Activated effector memory CD4-positive, alpha-beta T cell treated with Interleukin-2 at 50 U/mL for 16 hours (primary cell): ENCODE measurements at regions not wholly inside any gene's neighbourhood (a gene's known extent, or its start where the extent isn't known, plus 50 kb on each side); places are given as distances from the start of the nearest gene placed in this dataset.
A peak's percentile ranks its signal among the peaks of the same experiment; 100 is the strongest.
"Not testable (repeated sequence)": the region's sequence is repeated elsewhere in the genome, so short reads cannot be mapped to it uniquely, and the experiment has no call there.

Experiments used
- DNase-seq: peaks from one replicate; pipeline ENCODE4 v3.0.0-alpha.2; 2020

- DNase-seq, result no peak
These were observed 85.5 kb upstream of the S1PR1 start for GRCh38 chr1:101151286-101151685.

GRCh38 chr1:101150670-101151069, 86.1 kb upstream of the S1PR1 start:
- no peak for DNase-seq

GRCh38 chr1:101150266-101150665, 86.6 kb upstream of the S1PR1 start:
- DNase-seq, result no peak

GRCh38 chr1:101148980-101149379, 87.8 kb upstream of the S1PR1 start:
- DNase-seq, result no peak

- DNase-seq, result no peak
These were observed 89.4 kb upstream of the S1PR1 start for GRCh38 chr1:101147381-101147780.

DNA sequence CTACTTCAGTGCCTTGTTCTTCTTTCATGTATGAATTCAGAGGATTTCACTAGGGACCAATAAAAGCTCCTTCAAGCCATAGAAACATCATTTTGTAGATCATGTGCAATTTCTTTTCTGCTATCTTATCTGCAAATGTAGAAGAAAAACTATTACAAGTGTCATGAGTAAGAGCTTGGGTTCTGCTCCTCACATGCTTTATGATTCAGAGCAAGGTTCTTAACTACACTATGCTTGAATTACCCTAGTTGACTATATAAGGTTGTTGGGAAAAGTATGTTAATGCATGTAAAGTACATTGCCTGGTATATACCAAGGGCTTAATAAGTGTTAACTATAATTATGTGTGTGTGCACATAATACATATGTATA, 91.4 kb upstream of the S1PR1 start:
- DNase-seq, result no peak

DNA sequence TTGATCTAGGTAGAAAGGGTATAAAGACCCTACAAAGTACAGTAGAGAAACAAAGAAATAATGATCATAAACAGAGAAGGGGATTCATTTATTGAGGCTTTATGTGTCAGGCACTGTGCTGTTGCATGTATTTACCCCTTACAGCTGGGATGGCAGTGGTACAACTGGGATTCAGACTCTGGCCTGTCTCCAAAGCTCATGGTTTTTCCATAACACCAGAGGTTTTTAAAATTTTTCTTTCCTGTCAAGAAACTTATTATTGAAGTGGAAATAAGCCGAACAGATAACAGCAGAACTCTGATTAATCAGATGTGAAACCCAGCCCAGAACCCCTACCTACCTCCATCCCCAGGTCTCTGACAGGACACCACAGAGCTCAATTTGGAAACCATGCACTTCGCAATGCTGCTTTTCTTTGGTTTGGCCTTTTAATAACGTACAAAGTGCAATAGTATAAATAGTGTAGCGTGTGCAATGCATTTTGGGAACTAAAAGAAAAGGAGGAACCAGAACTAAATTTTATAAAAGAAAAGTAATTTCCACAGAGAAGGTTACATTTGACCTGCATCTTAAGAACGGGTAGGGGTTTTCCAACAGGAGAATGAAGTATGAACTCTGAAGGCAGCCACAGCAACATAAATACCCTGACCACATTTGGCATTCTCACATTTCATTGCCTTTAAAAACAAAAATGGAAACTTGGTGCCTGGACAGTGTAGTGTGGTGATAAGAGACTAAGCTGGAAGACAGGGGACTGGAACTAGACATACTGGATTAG, 92.0 kb upstream of the S1PR1 start:
- DNase-seq, result no peak

DNA sequence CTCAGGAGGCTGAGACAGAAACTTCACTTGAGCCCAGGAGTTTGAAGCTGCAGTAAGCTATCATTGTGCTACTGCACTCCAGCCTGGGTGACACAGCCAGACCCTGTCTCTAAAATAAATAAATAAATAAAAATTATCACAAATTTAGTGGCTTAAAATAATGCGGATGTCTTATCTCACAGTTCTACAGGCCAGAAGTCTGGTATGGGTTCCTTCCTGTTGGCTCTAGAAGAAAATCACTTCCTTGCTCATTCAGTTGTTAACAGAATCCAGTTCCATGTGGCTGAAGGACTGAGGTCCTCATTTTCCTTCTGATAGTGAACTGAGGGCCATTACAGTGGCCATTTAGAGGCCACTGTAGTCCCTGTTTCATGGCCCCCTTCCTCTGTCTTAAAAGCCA, 94.6 kb upstream of the S1PR1 start:
- no peak for DNase-seq

- DNase-seq, result no peak
These were observed 95.4 kb upstream of the S1PR1 start for GRCh38 chr1:101141376-101141775.

- no peak for DNase-seq
These were observed 96.7 kb upstream of the S1PR1 start for GRCh38 chr1:101139821-101140718.

GRCh38 chr1:101139130-101139529, 97.7 kb upstream of the S1PR1 start:
- DNase-seq, result no peak

GRCh38 chr1:101137144-101138126, 99.4 kb upstream of the S1PR1 start:
- no peak for DNase-seq

DNA sequence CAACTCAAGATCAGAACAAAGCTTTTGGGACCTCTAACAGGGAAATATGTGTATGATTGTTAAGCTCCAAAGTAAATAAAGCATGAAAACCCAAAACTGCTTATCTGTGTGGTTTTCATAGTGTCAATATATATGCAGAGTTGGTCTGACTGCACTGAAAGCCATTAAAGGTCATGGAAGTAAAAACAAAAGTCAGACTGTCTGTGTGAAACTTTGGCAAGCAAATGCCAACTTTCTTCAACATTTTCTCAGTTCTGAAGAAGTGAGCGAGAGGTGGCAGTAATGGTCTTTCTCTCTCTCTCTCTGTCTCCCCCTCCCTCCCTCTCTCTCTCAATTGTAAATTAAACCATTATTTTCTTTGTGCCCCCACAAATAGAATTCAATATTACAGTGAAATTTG, 100.1 kb upstream of the S1PR1 start:
- no peak for DNase-seq

GRCh38 chr1:101136271-101136670, 100.5 kb upstream of the S1PR1 start:
- DNase-seq, result no peak

GRCh38 chr1:101135526-101135925, 101.3 kb upstream of the S1PR1 start:
- no peak for DNase-seq

DNA sequence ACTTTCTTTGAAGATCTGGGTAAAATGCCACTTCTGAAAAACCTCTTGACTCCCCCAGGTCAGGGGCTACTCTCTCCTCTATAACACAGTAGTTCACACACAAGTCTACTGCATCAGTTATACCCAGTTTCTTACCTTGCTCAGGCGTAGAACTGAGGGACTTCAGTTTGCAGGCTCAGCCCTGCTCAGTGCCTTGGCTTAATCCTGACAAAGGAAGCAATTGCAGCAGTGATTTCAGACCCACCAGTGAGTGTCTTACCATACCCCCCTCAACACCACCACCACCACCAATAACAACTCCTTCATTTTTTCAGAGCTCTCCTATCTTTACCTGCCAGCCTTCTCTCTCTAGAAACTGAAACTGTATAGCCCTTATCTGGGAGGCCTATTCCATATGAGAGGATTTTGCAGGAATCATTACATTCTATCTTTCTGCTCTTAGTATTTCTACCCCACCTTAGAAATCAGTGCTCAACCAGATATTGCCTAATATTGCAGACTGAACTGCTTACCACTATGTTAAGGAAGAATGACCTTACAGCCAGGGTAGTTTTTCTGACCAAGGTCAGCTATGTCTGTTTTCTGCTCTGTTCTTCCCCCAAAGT, 105.5 kb upstream of the S1PR1 start:
- DNase-seq, result no peak

GRCh38 chr1:101130673-101131072, 105.1 kb upstream of the DPH5 start:
- no peak for DNase-seq

DNA sequence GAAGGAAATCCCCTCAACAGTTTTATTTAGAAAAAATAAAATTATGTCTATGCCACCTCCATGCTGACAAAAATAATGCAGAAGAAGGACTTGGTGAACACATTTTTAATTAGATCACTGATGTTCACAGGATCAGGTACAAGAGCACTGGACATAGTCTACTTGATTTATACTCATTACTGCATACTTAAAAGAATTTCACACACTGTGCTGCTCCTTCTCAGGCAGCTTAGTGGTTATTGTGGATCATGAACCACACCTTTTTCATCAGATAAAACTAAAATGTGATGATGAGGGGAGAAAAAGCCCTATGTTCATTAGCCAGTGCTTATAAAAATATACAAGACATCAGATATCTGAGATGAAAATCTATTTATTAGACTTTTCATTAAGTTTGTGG, 103.3 kb upstream of the DPH5 start:
- no peak for DNase-seq

- peak; percentile 9 for DNase-seq
These were observed 102.7 kb upstream of the DPH5 start for GRCh38 chr1:101128211-101128727.

DNA sequence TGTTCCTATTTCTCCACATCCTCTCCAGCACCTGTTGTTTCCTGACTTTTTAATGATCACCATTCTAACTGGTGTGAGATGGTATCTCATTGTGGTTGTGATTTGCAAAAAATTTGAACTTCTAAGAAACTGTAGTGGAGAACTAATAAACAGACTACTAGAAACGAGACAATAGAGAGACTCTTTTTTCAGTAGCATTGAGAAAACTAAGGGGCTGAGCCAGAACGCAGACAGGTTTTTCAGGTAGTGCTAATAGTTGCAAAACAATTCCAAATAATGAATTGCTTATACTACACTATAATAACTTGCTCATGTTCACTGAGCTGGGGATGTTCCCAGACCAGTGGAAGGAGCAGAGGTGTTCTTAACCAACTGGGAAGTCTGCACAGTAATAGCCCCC, 98.8 kb upstream of the DPH5 start:
- no peak for DNase-seq

GRCh38 chr1:101123904-101124303, 98.3 kb upstream of the DPH5 start:
- DNase-seq, result not testable (repeated sequence)

GRCh38 chr1:101122452-101123166, 97.0 kb upstream of the DPH5 start:
- DNase-seq, result no peak
